CD4-positive, alpha-beta T cell (primary cell): ENCODE measurements at regions not wholly inside any gene's neighbourhood (a gene's known extent, or its start where the extent isn't known, plus 50 kb on each side); places are given as distances from the start of the nearest gene placed in this dataset.

Experiments used
- ATAC-seq: fragments of 200-7000 bp; cut with Tn5 transposase; one replicate; pipeline ENCODE4 v1.10.0; 2022; ENCODE audit warnings: mild to moderate bottlenecking; ENCODE audit not compliant: poor library complexity
- CTCF ChIA-PET: fragments of 350-600 bp; sonication (Branson Sonifier 250); formaldehyde crosslinking; loops from one replicate; lab custom pipeline; 2021; ENCODE audit warnings: antibody characterized with exemption, inconsistent platforms; lab: Charles Lee
- POLR2A ChIA-PET: fragments of 350-600 bp; sonication (Branson Sonifier 250); formaldehyde crosslinking; loops from one replicate; lab custom pipeline; 2021; ENCODE audit warnings: antibody characterized with exemption, inconsistent platforms; lab: Charles Lee
- DNase-seq, 14 experiments: peaks; one replicate each; pipeline ENCODE4 v3.0.0-alpha.2; 2013 to 2020; ENCODE audit warnings: mixed read lengths in 2 of 14
- H3K27ac ChIP-seq, 2 donors: one replicate each; pipeline versions ENCODE4 v1.5.1 to v1.7.0; 2013; ENCODE audit warnings: low read length in 2 of 2, low read depth in 1 of 2, mild to moderate bottlenecking in 1 of 2
- H3K27me3 ChIP-seq, 2 experiments: 1 replicate in 1 of 2; 2 replicates in 1 of 2; pipeline versions ENCODE4 v1.6.1 to v1.7.0; 2013; ENCODE audit warnings: low read length in 2 of 2, control low read depth in 1 of 2, mild to moderate bottlenecking in 1 of 2, moderate library complexity in 1 of 2; ENCODE audit not compliant: insufficient read depth in 2 of 2, control insufficient read depth in 1 of 2
- H3K36me3 ChIP-seq: one replicate; pipeline ENCODE4 v1.6.1; 2013; ENCODE audit warnings: low read length, control low read depth; ENCODE audit not compliant: insufficient read depth
- H3K4me1 ChIP-seq: one replicate; pipeline ENCODE4 v1.6.1; 2013; ENCODE audit warnings: low read length, control low read depth; ENCODE audit not compliant: insufficient read depth
- H3K4me3 ChIP-seq: one replicate; pipeline ENCODE4 v1.5.1; 2013; ENCODE audit warnings: mild to moderate bottlenecking, low read length, moderate library complexity
- H3K9me3 ChIP-seq, 2 experiments: 1 replicate in 1 of 2; 2 replicates in 1 of 2; pipeline versions ENCODE4 v1.6.1 to v1.7.0; 2013; ENCODE audit warnings: low read length in 2 of 2, mild to moderate bottlenecking in 2 of 2, control low read depth in 1 of 2, moderate library complexity in 1 of 2; ENCODE audit not compliant: control insufficient read depth in 1 of 2, insufficient read depth in 1 of 2
- H3K27ac Mint-ChIP-seq: one replicate; pipeline ENCODE4 v1.8.0; 2020; ENCODE audit warnings: mixed read lengths
- H3K27me3 Mint-ChIP-seq: one replicate; pipeline ENCODE4 v1.8.0; 2021; ENCODE audit warnings: mixed read lengths
- H3K36me3 Mint-ChIP-seq: one replicate; pipeline ENCODE4 v1.8.0; 2021; ENCODE audit warnings: low read depth, mixed read lengths
- H3K4me1 Mint-ChIP-seq: one replicate; pipeline ENCODE4 v1.8.0; 2021; ENCODE audit warnings: low read depth, mixed read lengths
- H3K4me3 Mint-ChIP-seq: one replicate; pipeline ENCODE4 v1.8.0; 2020; ENCODE audit warnings: mild to moderate bottlenecking, mixed read lengths
- H3K9me3 Mint-ChIP-seq: one replicate; pipeline ENCODE4 v1.8.0; 2020; ENCODE audit warnings: mixed read lengths
- CTCF ChIP-seq: fragments of 200-600 bp; IDR thresholded peaks from one replicate; pipeline ENCODE4 v1.8.0; 2022; ENCODE audit warnings: antibody characterized with exemption, mild to moderate bottlenecking
- intact Hi-C, 2 experiments: fragments of 100-400 bp; cut with DNase I in 1 of 2; cut with micrococcal nuclease in 1 of 2; formaldehyde crosslinking; loops; one replicate each; pipeline versions ENCODE4 v1.15.1 to v1.9.0; 2023 to 2025; cut with DNase I, micrococcal nuclease

GRCh38 chr11:57095896-57096295, 85.9 kb upstream of the LRRC55 start:
- TF ChIP-seq CTCF = no peak
- Mint-ChIP-seq H3K36me3 (no peaks in the 10 kb centered on the region), H3K27ac (no peak overlapping the region), H3K4me1 (no peaks in the 10 kb centered on the region), H3K27me3 (peaks cover 11% of the 10 kb centered on the region), H3K9me3 (no peaks in the 10 kb centered on the region), H3K4me3 (no peak overlapping the region)
- Histone ChIP-seq H3K9me3 (peaks cover 0 to 8% of the 10 kb centered on the region in 2 experiments), H3K27ac (no peak overlapping the region), H3K27me3 (no peaks in the 10 kb centered on the region), H3K36me3 (no peaks in the 10 kb centered on the region), H3K4me1 (no peaks in the 10 kb centered on the region), H3K4me3 (no peak overlapping the region)
- ATAC-seq = no peak
- intact Hi-C loops = no loop called here
- CTCF ChIA-PET = no interaction called here
- no peak for DNase-seq
- POLR2A ChIA-PET = no interaction called here

- CTCF ChIA-PET = no interaction called here
- DNase-seq (no peak), ATAC-seq (no peak)
- POLR2A ChIA-PET = no interaction called here
- intact Hi-C loops = no loop called here
- peaks cover 7% of the 10 kb centered on the region for H3K27me3 Mint-ChIP-seq
- no peak overlapping the region for H3K4me3 Mint-ChIP-seq
- Histone ChIP-seq H3K27me3 (no peaks in the 10 kb centered on the region), H3K27ac (no peak overlapping the region), H3K4me1 (no peaks in the 10 kb centered on the region), H3K4me3 (no peak overlapping the region), H3K9me3 (peaks cover 0 to 4% of the 10 kb centered on the region in 2 experiments), H3K36me3 (no peaks in the 10 kb centered on the region)
- no peaks in the 10 kb centered on the region for H3K4me1 Mint-ChIP-seq
- no peaks in the 10 kb centered on the region for H3K36me3 Mint-ChIP-seq
- H3K9me3 Mint-ChIP-seq = no peaks in the 10 kb centered on the region
- TF ChIP-seq CTCF = no peak
- no peak overlapping the region for H3K27ac Mint-ChIP-seq
These were observed 84.6 kb upstream of the LRRC55 start for GRCh38 chr11:57097149-57097548.

GRCh38 chr11:57098191-57098590, 83.6 kb upstream of the LRRC55 start:
- H3K4me1 Mint-ChIP-seq = no peaks in the 10 kb centered on the region
- H3K27ac Mint-ChIP-seq = no peak overlapping the region
- H3K27me3 Mint-ChIP-seq = peaks cover 8% of the 10 kb centered on the region
- DNase-seq = no peak
- no peaks in the 10 kb centered on the region for H3K36me3 Mint-ChIP-seq
- Histone ChIP-seq H3K4me3 (no peak overlapping the region), H3K36me3 (no peaks in the 10 kb centered on the region), H3K9me3 (peaks cover 0 to 4% of the 10 kb centered on the region in 2 experiments), H3K27me3 (no peaks in the 10 kb centered on the region), H3K27ac (no peak overlapping the region), H3K4me1 (no peaks in the 10 kb centered on the region)
- H3K4me3 Mint-ChIP-seq = no peak overlapping the region
- ChIA-PET CTCF (no interaction called here), POLR2A (no interaction called here)
- TF ChIP-seq CTCF = no peak
- ATAC-seq = no peak
- intact Hi-C loops = no loop called here
- H3K9me3 Mint-ChIP-seq = no peaks in the 10 kb centered on the region
